D721Med (cell line): ENCODE measurements at regions not wholly inside any gene's neighbourhood (a gene's known extent, or its start where the extent isn't known, plus 50 kb on each side); places are given as distances from the start of the nearest gene placed in this dataset.

Experiments used
- DNase-seq: peaks from one replicate; pipeline ENCODE4 v3.0.0; 2011; ENCODE audit warnings: low spot score; ENCODE audit not compliant: insufficient read length
- FAIRE-seq: peaks from 2 replicates; lab custom pipeline; 2011; peaks lifted over from hg19 to GRCh38; lab: Jason Lieb, UNC
- TF ChIP-seq, protein P1 (sequence below): IDR thresholded peaks from 2 replicates; pipeline ENCODE4 v1.5.1; 2012; ENCODE audit warnings: mild to moderate bottlenecking, control low read depth; ENCODE audit not compliant: insufficient read depth; ENCODE audit errors: missing control alignments

DNA sequence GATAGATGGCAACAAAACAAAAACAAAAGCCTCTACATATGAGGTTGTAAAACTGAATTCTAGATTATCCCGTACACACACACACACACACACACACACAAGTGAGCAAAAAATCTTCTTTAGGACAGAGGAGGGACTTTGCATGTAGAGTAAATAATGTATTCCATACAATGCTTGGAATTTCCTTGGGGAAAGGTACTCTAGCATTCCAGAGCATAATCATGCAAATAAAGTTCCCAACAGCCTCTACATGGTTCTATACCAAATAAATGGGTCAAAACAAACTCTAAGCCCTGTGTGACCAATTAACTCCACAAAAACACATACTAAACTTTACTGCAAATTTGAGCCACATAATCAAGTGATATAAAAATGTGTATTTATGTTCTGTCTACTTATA, 191.4 kb downstream of the RBM43 start:
- FAIRE-seq, result no peak
- TF ChIP-seq, protein P1, sequence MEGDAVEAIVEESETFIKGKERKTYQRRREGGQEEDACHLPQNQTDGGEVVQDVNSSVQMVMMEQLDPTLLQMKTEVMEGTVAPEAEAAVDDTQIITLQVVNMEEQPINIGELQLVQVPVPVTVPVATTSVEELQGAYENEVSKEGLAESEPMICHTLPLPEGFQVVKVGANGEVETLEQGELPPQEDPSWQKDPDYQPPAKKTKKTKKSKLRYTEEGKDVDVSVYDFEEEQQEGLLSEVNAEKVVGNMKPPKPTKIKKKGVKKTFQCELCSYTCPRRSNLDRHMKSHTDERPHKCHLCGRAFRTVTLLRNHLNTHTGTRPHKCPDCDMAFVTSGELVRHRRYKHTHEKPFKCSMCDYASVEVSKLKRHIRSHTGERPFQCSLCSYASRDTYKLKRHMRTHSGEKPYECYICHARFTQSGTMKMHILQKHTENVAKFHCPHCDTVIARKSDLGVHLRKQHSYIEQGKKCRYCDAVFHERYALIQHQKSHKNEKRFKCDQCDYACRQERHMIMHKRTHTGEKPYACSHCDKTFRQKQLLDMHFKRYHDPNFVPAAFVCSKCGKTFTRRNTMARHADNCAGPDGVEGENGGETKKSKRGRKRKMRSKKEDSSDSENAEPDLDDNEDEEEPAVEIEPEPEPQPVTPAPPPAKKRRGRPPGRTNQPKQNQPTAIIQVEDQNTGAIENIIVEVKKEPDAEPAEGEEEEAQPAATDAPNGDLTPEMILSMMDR, result no peak
- no peak for DNase-seq

DNA sequence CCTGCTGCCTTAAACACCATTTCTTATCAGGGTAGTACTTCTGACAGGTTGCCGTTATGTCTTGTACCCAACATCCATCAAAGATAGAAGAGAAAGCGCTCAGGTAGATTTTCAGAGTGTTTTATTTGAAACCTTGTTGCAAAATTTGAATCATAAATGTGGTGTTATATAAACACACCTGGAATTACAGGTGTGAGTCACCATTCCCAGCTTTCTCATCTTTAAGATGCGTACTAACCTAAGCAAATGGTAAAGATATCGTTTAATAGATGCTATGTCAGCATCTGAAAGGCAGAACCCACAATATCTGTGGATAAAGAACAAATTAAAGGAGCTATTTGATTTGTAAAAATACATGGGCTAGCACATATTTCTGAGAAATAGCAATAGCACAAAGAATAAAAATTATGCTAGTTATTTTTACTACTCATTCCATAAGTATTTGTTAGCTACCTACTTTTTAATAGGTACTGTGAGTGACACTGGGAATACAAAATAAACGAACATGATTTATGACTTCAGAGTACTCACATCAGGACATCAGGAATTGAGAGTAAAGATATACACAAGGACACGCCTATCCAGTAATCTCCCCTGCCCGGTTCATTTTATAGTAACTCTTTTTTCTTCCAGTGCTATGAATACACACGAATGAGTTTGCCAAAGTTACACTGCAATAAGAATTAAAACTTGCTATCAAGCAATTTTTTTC, 193.8 kb downstream of the RBM43 start:
- FAIRE-seq, result no peak
- TF ChIP-seq, protein P1, result no peak
- no peak for DNase-seq

DNA sequence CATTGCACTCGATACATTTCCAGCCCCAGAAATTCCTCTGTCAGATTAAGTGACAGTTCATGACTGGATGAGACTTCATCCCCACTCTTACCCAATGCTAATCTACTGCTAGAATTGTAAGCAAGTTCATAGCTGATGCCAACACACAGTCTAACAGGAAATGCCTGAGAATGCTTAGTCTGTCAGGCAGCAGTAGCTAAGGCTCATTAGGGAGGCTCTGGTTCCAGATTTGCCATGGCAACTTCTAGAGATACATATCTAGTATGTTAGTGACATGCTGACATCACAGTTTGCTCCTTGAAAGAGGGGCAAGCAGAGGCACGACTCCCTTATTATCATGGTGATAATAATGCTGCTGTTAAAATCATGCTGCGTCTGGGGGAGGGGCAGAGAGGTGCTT, 198.4 kb downstream of the RBM43 start:
- FAIRE-seq, result no peak
- DNase-seq, result no peak
- TF ChIP-seq, protein P1, result no peak

DNA sequence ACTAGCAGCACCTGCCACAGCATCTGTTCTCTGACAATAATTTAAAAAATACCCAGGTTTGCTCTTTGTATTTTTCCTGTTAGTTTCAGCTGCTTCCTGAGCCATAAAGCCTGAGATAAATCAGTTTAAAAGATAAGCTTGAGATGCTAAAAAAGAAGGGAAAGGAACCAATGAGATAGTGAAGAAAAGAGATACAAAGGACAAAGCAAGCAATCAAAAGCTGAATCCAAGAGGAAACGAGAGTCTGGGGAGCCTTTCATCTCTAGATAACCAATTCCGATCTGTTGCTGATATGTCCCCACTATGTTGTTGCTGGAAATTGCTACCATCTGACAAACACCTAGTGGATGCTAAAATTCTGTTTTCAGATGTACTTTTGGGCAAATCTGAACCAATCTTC, 201.4 kb downstream of the RBM43 start:
- TF ChIP-seq, protein P1, result no peak
- DNase-seq (no peak), FAIRE-seq (no peak)

DNA sequence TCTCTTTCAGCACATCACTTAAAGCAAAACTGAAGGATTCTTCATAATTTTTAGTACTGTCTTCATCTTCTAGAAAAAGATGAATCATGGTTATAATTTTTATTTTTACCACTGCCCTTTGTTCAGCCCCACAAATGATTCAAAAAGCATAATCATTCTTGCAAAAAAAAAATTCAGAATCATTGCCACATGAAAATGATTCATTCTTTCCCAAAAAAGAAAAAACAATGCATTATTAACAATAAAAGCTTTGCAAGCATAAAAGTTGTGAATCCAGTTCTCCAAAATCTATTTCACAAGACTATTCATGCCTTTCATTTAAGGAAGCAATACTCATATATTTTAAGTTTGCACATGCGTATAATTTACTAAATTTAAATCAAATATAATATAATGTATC, 204.8 kb downstream of the RBM43 start:
- FAIRE-seq (no peak), DNase-seq (no peak)
- TF ChIP-seq, protein P1, result no peak

DNA sequence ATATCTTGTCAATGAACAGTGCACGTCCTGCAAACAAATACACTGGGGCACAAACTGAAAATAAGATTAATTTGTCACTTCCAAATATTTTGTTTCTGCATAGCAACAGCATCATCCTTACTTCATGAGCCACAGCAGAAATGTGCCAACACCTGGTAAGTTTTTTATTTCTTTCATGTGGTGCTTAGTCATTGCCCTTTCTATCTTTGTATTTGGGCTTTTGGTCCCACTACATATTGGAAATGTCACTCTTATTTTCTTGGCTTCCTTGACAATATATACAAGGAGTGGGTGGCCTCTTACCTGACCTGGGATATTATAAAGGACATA, 208.0 kb downstream of the RBM43 start:
- DNase-seq (no peak), FAIRE-seq (no peak)
- TF ChIP-seq, protein P1, result no peak

DNA sequence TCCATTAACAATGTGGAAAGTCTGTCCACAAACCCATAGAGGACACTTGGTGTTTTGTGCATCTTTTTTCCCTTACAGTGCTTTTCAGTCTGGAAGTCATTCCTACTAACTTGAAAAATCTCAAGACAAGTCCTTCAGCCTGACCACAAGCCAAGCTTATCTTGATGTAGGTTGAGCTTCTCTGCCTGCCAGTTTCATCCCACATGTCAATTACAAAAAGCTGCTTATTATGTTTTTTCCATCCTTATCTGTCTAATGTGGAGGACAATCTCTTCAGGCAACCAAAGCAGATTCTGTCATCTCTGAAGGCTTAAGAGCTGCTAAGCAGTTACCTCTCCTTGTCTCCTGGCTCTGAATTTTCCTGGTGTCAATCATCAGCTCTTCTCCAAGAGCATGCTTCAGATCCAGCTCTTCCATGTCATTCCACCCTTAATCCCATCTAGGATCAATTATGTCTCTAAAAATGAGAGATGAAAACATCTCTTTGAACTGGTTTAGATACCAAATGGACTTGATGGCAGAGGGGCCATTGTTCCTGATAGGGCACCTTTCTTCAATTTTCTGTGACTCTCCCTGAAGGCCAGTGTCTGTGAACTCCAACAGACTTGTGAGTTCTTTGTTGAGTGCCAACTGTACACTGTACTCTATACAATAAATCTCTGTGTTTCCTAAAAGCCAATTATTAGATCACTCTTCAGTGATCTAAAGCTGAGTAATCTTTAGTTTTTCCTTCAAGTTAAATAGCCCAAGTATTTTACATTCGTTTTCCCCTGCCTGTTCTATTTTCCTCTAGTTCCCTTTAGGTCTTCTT, 208.6 kb downstream of the RBM43 start:
- DNase-seq (no peak), FAIRE-seq (no peak)
- TF ChIP-seq, protein P1, result no peak
